CD14-positive monocyte (primary cell): ENCODE measurements at regions not wholly inside any gene's neighbourhood (a gene's known extent, or its start where the extent isn't known, plus 50 kb on each side); places are given as distances from the start of the nearest gene placed in this dataset.

ENCODE experiments used
- DNase-seq, 3 donors: peaks; one replicate each; pipeline ENCODE4 v3.0.0-alpha.2; 2011 to 2022
- H2AFZ ChIP-seq: 2 replicates; pipeline ENCODE4 v1.6.0; 2012; ENCODE audit warnings: mild to moderate bottlenecking, low read depth, low read length, inconsistent platforms; ENCODE audit not compliant: insufficient read depth, poor library complexity, severe bottlenecking
- H3K27ac ChIP-seq, 2 donors: 1 replicate in 1 of 2; 2 replicates in 1 of 2; pipeline ENCODE4 v1.5.1; 2012 to 2013; ENCODE audit warnings: low read length in 2 of 2, control low read depth in 1 of 2, inconsistent platforms in 1 of 2, low read depth in 1 of 2, mild to moderate bottlenecking in 1 of 2
- H3K27me3 ChIP-seq, 2 donors: one replicate each; pipeline versions ENCODE4 v1.6.0 to v1.6.1; 2011 to 2013; ENCODE audit warnings: low read length in 2 of 2; ENCODE audit not compliant: control insufficient read depth in 2 of 2, insufficient read depth in 2 of 2
- H3K36me3 ChIP-seq, 2 donors: replicated peaks in 1 of 2; 1 replicate in 1 of 2; 2 replicates in 1 of 2; pipeline versions ENCODE4 v1.5.1 to v1.6.1; 2012 to 2013; ENCODE audit warnings: low read length in 2 of 2, control low read depth in 1 of 2, inconsistent platforms in 1 of 2, mild to moderate bottlenecking in 1 of 2; ENCODE audit not compliant: insufficient read depth in 2 of 2, control insufficient read depth in 1 of 2
- H3K4me1 ChIP-seq, 2 donors: 1 replicate in 1 of 2; 2 replicates in 1 of 2; pipeline versions ENCODE4 v1.5.1 to v1.6.1; 2012 to 2013; ENCODE audit warnings: low read length in 2 of 2, control low read depth in 1 of 2, inconsistent platforms in 1 of 2, mild to moderate bottlenecking in 1 of 2, moderate library complexity in 1 of 2; ENCODE audit not compliant: insufficient read depth in 2 of 2, control insufficient read depth in 1 of 2
- H3K4me2 ChIP-seq: replicated peaks from 2 replicates; pipeline ENCODE3; 2012; ENCODE audit warnings: low read length, moderate library complexity, mild to moderate bottlenecking; ENCODE audit not compliant: poor library complexity, severe bottlenecking; ENCODE audit errors: extremely low read depth
- H3K4me3 ChIP-seq, 3 experiments: fragments of 200-600 bp in 1 of 3; sonication (generic) in 1 of 3; replicated peaks in 1 of 3; 1 replicate in 2 of 3; 2 replicates in 1 of 3; pipeline ENCODE4 v1.5.1; 2011 to 2013; ENCODE audit warnings: low read length in 3 of 3, mild to moderate bottlenecking in 3 of 3, control low read depth in 2 of 3, low read depth in 2 of 3, inconsistent platforms in 1 of 3, moderate library complexity in 1 of 3
- H3K79me2 ChIP-seq: 2 replicates; pipeline ENCODE4 v1.6.0; 2012; ENCODE audit warnings: mild to moderate bottlenecking, control low read depth, inconsistent platforms, low read length, moderate library complexity; ENCODE audit not compliant: insufficient read depth
- H3K9ac ChIP-seq: 2 replicates; pipeline ENCODE4 v1.6.0; 2017; ENCODE audit warnings: low read length, mild to moderate bottlenecking; ENCODE audit not compliant: insufficient read depth, poor library complexity, severe bottlenecking
- H3K9me3 ChIP-seq, 2 donors: replicated peaks in 1 of 2; 1 replicate in 1 of 2; 2 replicates in 1 of 2; pipeline versions ENCODE4 v1.5.1 to v1.6.1; 2012 to 2013; ENCODE audit warnings: low read length in 2 of 2, control low read depth in 1 of 2; ENCODE audit not compliant: control insufficient read depth in 1 of 2, insufficient read depth in 1 of 2
- H4K20me1 ChIP-seq: 2 replicates; pipeline ENCODE4 v1.6.0; 2012; ENCODE audit warnings: mild to moderate bottlenecking, low read length, control low read depth, moderate library complexity; ENCODE audit not compliant: insufficient read depth
- H3K27ac Mint-ChIP-seq, 7 donors: one replicate each; pipeline ENCODE4 v1.8.0; 2020; ENCODE audit warnings: mild to moderate bottlenecking in 7 of 7, mixed read lengths in 7 of 7, moderate library complexity in 6 of 7, inconsistent platforms in 2 of 7
- H3K27me3 Mint-ChIP-seq, 3 donors: one replicate each; pipeline ENCODE4 v1.8.0; 2021 to 2022; ENCODE audit warnings: low read depth in 3 of 3, mild to moderate bottlenecking in 3 of 3, mixed read lengths in 3 of 3, moderate library complexity in 3 of 3, inconsistent platforms in 1 of 3
- H3K36me3 Mint-ChIP-seq, 2 donors: one replicate each; pipeline ENCODE4 v1.8.0; 2020; ENCODE audit warnings: mixed read lengths in 2 of 2, inconsistent platforms in 1 of 2, mild to moderate bottlenecking in 1 of 2
- H3K4me1 Mint-ChIP-seq: one replicate; pipeline ENCODE4 v1.8.0; 2020; ENCODE audit warnings: mild to moderate bottlenecking, mixed read lengths
- H3K4me3 Mint-ChIP-seq, 2 donors: one replicate each; pipeline ENCODE4 v1.8.0; 2020; ENCODE audit warnings: mild to moderate bottlenecking in 2 of 2, mixed read lengths in 2 of 2, moderate library complexity in 1 of 2
- H3K9me3 Mint-ChIP-seq, 7 donors: one replicate each; pipeline ENCODE4 v1.8.0; 2020 to 2022; ENCODE audit warnings: mixed read lengths in 7 of 7, mild to moderate bottlenecking in 6 of 7, moderate library complexity in 6 of 7, inconsistent platforms in 2 of 7
- WGBS: methylation state at CpG from one replicate; pipeline ENCODE4 v1.1.5; 2013; ENCODE audit warnings: missing lambda C conversion rate; ENCODE audit not compliant: insufficient coverage; 5-methylcytosine and 5-hydroxymethylcytosine counted together
- intact Hi-C, 2 donors: fragments of 100-400 bp; cut with micrococcal nuclease; formaldehyde crosslinking; loops; one replicate each; pipeline versions ENCODE4 v1.15.0 to v1.15.1; 2023
- TF ChIP-seq, protein P1 (sequence below): fragments of 200-600 bp; IDR thresholded peaks from one replicate; pipeline ENCODE4 v1.8.0; 2022; ENCODE audit warnings: antibody characterized with exemption, mild to moderate bottlenecking

DNA sequence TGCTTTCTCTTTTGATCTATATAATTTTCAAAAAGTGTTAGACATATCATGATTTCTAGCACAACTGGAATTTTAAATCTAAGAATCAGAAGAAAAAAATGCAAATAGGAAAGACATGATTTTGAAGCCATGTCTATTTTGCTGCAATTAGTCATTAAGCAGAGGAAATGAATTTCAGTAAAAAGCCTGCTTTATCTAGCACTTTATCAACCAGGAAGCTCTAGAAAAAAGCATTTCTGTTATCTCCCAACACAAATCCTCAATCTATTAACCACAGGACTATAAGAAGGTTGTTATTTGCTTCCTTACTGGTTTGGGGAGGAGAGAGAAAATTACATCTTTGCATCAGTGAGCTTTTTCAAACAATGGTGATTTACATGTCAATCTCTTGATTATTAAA, 716.7 kb downstream of the DIAPH3 start:
- Mint-ChIP-seq H3K4me1 (peaks cover 7% of the 10 kb centered on the region), H3K4me3 (no peak overlapping the region), H3K27me3 (peaks cover 2 to 6% (median 2%) of the 10 kb centered on the region in 3 donors), H3K9me3 (no peaks in the 10 kb centered on the region), H3K27ac (no peak overlapping the region), H3K36me3 (no peaks in the 10 kb centered on the region)
- DNase-seq: no peak
- H2AFZ ChIP-seq: no peak overlapping the region
- TF ChIP-seq, protein P1, sequence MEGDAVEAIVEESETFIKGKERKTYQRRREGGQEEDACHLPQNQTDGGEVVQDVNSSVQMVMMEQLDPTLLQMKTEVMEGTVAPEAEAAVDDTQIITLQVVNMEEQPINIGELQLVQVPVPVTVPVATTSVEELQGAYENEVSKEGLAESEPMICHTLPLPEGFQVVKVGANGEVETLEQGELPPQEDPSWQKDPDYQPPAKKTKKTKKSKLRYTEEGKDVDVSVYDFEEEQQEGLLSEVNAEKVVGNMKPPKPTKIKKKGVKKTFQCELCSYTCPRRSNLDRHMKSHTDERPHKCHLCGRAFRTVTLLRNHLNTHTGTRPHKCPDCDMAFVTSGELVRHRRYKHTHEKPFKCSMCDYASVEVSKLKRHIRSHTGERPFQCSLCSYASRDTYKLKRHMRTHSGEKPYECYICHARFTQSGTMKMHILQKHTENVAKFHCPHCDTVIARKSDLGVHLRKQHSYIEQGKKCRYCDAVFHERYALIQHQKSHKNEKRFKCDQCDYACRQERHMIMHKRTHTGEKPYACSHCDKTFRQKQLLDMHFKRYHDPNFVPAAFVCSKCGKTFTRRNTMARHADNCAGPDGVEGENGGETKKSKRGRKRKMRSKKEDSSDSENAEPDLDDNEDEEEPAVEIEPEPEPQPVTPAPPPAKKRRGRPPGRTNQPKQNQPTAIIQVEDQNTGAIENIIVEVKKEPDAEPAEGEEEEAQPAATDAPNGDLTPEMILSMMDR: no peak
- no peaks in the 10 kb centered on the region for H3K27me3 ChIP-seq
- H3K9me3 ChIP-seq: no peaks in the 10 kb centered on the region
- no peak overlapping the region for H3K9ac ChIP-seq
- no peaks in the 10 kb centered on the region for H4K20me1 ChIP-seq
- H3K27ac ChIP-seq: no peak overlapping the region
- H3K4me3 ChIP-seq: no peak overlapping the region
- intact Hi-C loops: no loop called here
- no peak overlapping the region for H3K4me2 ChIP-seq
- peaks cover 3 to 5% of the 10 kb centered on the region in 2 donors for H3K4me1 ChIP-seq
- no peaks in the 10 kb centered on the region for H3K79me2 ChIP-seq
- no peaks in the 10 kb centered on the region for H3K36me3 ChIP-seq

DNA sequence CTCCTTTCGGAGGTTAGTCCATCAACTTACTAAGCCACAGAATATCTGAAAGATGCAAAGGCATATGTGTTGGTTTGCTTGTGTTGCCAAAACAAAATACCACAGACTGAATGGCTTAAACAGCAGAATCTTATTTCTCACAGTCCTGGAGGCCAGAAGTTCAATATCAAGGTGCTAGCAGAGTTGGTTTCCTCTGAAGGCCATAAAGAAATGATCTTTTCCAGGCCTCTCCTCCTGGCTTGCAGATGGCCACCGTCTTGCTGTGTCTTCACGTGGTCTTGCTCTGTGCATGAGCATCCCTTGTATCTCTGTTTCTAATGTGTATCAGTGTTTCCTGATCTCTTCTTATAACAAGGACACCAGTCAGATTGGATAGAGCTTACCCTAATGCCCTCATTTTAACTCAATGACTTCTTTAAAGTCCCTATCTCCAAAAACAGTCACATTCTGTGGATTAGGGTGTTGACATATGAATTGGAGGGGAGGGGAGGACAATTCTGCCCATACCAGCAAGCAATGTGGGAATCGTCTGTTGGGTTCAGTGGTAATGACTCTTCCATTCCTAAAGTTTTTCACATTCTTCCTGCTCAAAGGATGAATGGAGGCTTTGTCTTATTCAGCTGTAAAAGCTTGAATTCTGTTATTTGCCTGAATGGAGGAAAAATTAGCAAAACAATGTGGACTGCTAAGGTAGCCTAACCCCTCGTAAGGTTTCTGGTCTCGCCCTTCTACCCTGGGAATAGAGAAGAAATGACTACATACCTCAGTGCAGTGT, 715.7 kb downstream of the DIAPH3 start:
- H3K36me3 ChIP-seq: no peaks in the 10 kb centered on the region
- H3K79me2 ChIP-seq: no peaks in the 10 kb centered on the region
- no peak overlapping the region for H3K4me3 Mint-ChIP-seq
- H3K9me3 ChIP-seq: no peaks in the 10 kb centered on the region
- peaks cover 12 to 14% of the 10 kb centered on the region in 2 donors for H3K4me1 ChIP-seq
- H3K27me3 Mint-ChIP-seq: peaks cover 2% of the 10 kb centered on the region in 3 donors
- H3K4me2 ChIP-seq: no peak overlapping the region
- no peaks in the 10 kb centered on the region for H4K20me1 ChIP-seq
- no peak overlapping the region for H3K9ac ChIP-seq
- no peaks in the 10 kb centered on the region for H3K27me3 ChIP-seq
- no peak overlapping the region for H2AFZ ChIP-seq
- H3K9me3 Mint-ChIP-seq: no peaks in the 10 kb centered on the region
- H3K27ac Mint-ChIP-seq: no peak overlapping the region
- no peak overlapping the region for H3K4me3 ChIP-seq
- H3K4me1 Mint-ChIP-seq: peaks cover 14% of the 10 kb centered on the region
- H3K36me3 Mint-ChIP-seq: no peaks in the 10 kb centered on the region
- no peak for DNase-seq
- intact Hi-C loops: no loop called here
- H3K27ac ChIP-seq: no peak overlapping the region
- 90% methylated on average over 3 of the region's 6 CpGs for WGBS
- TF ChIP-seq, protein P1: no peak
